ENCODE measurements at regions not wholly inside any gene's neighbourhood (a gene's known extent, or its start where the extent isn't known, plus 50 kb on each side); places are given as distances from the start of the nearest gene placed in this dataset.

GRCh38 chr21:31555741-31556191, 103.7 kb upstream of the SOD1 start:
- Histone ChIP-seq H3K9me3 (replicated peaks; ENCODE audit: control insufficient read depth, insufficient read depth, low read depth, low read length) (no peaks in the 10 kb centered on the region), H3K27me3 (ENCODE audit: control insufficient read depth in 2 of 2, insufficient read depth in 2 of 2, low read length in 2 of 2) (peaks cover 3 to 46% of the 10 kb centered on the region in 2 experiments), H3K9ac (ENCODE audit: insufficient read depth in 1 of 2, low read depth in 2 of 2, low read length in 2 of 2) (no peak overlapping the region), H3K79me2 (ENCODE audit: control insufficient read depth, insufficient read depth, low read length) (no peaks in the 10 kb centered on the region), H3K4me1 (replicated peaks in 1 of 2; ENCODE audit: control insufficient read depth in 2 of 2, insufficient read depth in 2 of 2, low read length in 2 of 2) (peaks cover 0 to 5% of the 10 kb centered on the region in 2 experiments; a peak in 1 of 5 replicates), H3K4me2 (ENCODE audit: insufficient read depth, low read length) (no peak overlapping the region), H3K27ac (ENCODE audit: extremely low read depth, low read depth, low read length) (no peak overlapping the region), H3K9me1 (ENCODE audit: control insufficient read depth, insufficient read depth, low read length) (no peaks in the 10 kb centered on the region), H4K20me1 (replicated peaks; ENCODE audit: control insufficient read depth, insufficient read depth, low read length) (no peaks in the 10 kb centered on the region), H3K4me3 (no peak overlapping the region), H3K36me3 (ENCODE audit: control insufficient read depth, insufficient read depth, low read length) (no peaks in the 10 kb centered on the region), H2AFZ (ENCODE audit: low read depth, low read length) (no peak overlapping the region)
- intact Hi-C loops (cut with micrococcal nuclease) (no loop called here), in situ Hi-C loops (cut with MboI) (no loop called here)
- BruUV-seq (replicated peaks), result no TSS peak
- 1% methylated on average over 9 of the region's 9 CpGs for WGBS (ENCODE audit: insufficient coverage, low coverage, missing lambda C conversion rate)
- ATAC-seq, result no peak
- DNase-seq (ENCODE audit: extremely low read depth in 1 of 4, low spot score in 3 of 4), result no peak
- TF ChIP-seq BRD9 (IDR thresholded peaks at IDR 0.05; ENCODE audit: low read depth, partially characterized antibody), result no peak
- no peak for TF ChIP-seq CHCHD3 (CRISPR knock-in tag; IDR thresholded peaks at IDR 0.05)
- TF ChIP-seq ZNF830 (CRISPR knock-in tag; IDR thresholded peaks at IDR 0.05), result no peak
- TF ChIP-seq DACH1 (IDR thresholded peaks at IDR 0.05; ENCODE audit: partially characterized antibody), result no peak
- no peak for TF ChIP-seq CREB3 (tag; conservative IDR thresholded peaks at IDR 0.05; ENCODE audit: low read depth)
- no peak for TF ChIP-seq ZBTB26 (CRISPR knock-in tag; IDR thresholded peaks at IDR 0.05)
- no peak for TF ChIP-seq ZSCAN29 (IDR thresholded peaks at IDR 0.05)
- no peak for TF ChIP-seq KLF13 (tag; IDR thresholded peaks at IDR 0.05; ENCODE audit: borderline replicate concordance, low read depth)
- TF ChIP-seq ARID3B (CRISPR knock-in tag; IDR thresholded peaks at IDR 0.05; ENCODE audit: borderline replicate concordance), result no peak
- TF ChIP-seq MAFG (tag; conservative IDR thresholded peaks at IDR 0.05), result no peak
- CTCF ChIA-PET (ENCODE audit: low intra/inter-chr PET ratio), result no interaction called here
- no peak for FAIRE-seq
- POLR2A ChIA-PET, result no interaction called here
